ENCODE measurements at regions not wholly inside any gene's neighbourhood (a gene's known extent, or its start where the extent isn't known, plus 50 kb on each side); places are given as distances from the start of the nearest gene placed in this dataset.

GRCh38 chr5:82879089-82879488 is 198.1 kb downstream of the TMEM167A start:
- no peak overlapping the region for H3K23ac ChIP-seq (ENCODE audit: insufficient read length)
- H4K91ac ChIP-seq (replicated peaks; ENCODE audit: insufficient read length, low read length) = no peak overlapping the region
- no peak overlapping the region for H2BK5ac ChIP-seq (ENCODE audit: low read depth, low read length)
- no peaks in the 10 kb centered on the region for H3K23me2 ChIP-seq (ENCODE audit: low read depth, low read length)
- H3K56ac ChIP-seq (replicated peaks; ENCODE audit: insufficient read length, low read depth, low read length) = no peak overlapping the region
- no peaks in the 10 kb centered on the region; a peak in 2 of 4 replicates for H3K9me3 ChIP-seq (ENCODE audit: insufficient read depth in 2 of 2, low read depth in 1 of 2, low read length in 1 of 2)
- no peak overlapping the region for H2BK15ac ChIP-seq (ENCODE audit: low read length)
- H3K4me3 ChIP-seq (ENCODE audit: extremely low read depth in 1 of 4, insufficient read depth in 2 of 4, low read depth in 3 of 4, low read length in 4 of 4) = no peak overlapping the region
- H2BK20ac ChIP-seq (ENCODE audit: low read length) = no peak overlapping the region
- H4K5ac ChIP-seq (ENCODE audit: insufficient read length, low read depth, low read length) = no peak overlapping the region
- H3K4me1 ChIP-seq (replicated peaks in 1 of 4; ENCODE audit: control insufficient read depth in 3 of 4, insufficient read depth in 4 of 4, low read length in 3 of 4) = peaks cover 0 to 2% (median 0%) of the 10 kb centered on the region in 4 experiments; a peak in 1 of 7 replicates
- no peak overlapping the region for H2AFZ ChIP-seq (ENCODE audit: low read length)
- ChIA-PET POLR2A (ENCODE audit: partially characterized antibody) (no interaction called here), CTCF (ENCODE audit: partially characterized antibody) (no interaction called here)
- no peak overlapping the region for H3K27ac ChIP-seq (ENCODE audit: low read depth, low read length)
- 92% methylated on average over 1 of the region's 1 CpG; no CpG with 5 or more reads in 1 of the 2 experiments for WGBS, 2 experiments (ENCODE audit: extremely low coverage in 1 of 2, insufficient coverage in 1 of 2, insufficient read length in 1 of 2, insufficient replicate concordance in 2 of 2, low coverage in 1 of 2, low lambda C conversion rate in 2 of 2, missing lambda C conversion rate in 1 of 2)
- no peaks in the 10 kb centered on the region for H3K79me1 ChIP-seq (ENCODE audit: low read depth, low read length)
- H2BK120ac ChIP-seq (replicated peaks; ENCODE audit: low read depth, low read length) = no peak overlapping the region
- no peak overlapping the region for H3K4me2 ChIP-seq (ENCODE audit: insufficient read depth in 1 of 2, low read depth in 2 of 2, low read length in 2 of 2)
- H4K8ac ChIP-seq (ENCODE audit: extremely low read depth, insufficient read depth, low read length) = no peak overlapping the region
- H3K9ac ChIP-seq (replicated peaks in 1 of 4; ENCODE audit: extremely low read depth in 1 of 4, low read depth in 3 of 4, low read length in 3 of 4) = no peak overlapping the region
- H3K79me2 ChIP-seq (ENCODE audit: control insufficient read depth in 1 of 2, insufficient read depth in 2 of 2, low read length in 2 of 2) = no peaks in the 10 kb centered on the region
- no peaks in the 10 kb centered on the region for H3K27me3 ChIP-seq (replicated peaks in 1 of 4; ENCODE audit: control insufficient read depth in 3 of 4, extremely low read depth in 1 of 4, insufficient read depth in 3 of 4, low read length in 3 of 4)
- H3K18ac ChIP-seq (ENCODE audit: extremely low read depth, low read length) = no peak overlapping the region
- DNase-seq (ENCODE audit: low read depth in 1 of 2, low spot score in 2 of 2) (no peak), FAIRE-seq (no peak)
- H4K20me1 ChIP-seq (replicated peaks in 1 of 2; ENCODE audit: control insufficient read depth in 1 of 2, insufficient read depth in 2 of 2, low read length in 2 of 2) = no peaks in the 10 kb centered on the region
- TF ChIP-seq USF2 (IDR thresholded peaks at IDR 0.05; ENCODE audit: low read length) = no peak
- no peak for TF ChIP-seq JUND (IDR thresholded peaks at IDR 0.05; ENCODE audit: low read length)
- no peak overlapping the region for H3K4ac ChIP-seq (replicated peaks; ENCODE audit: insufficient read length, low read depth, low read length)
- H3K36me3 ChIP-seq (ENCODE audit: control insufficient read depth in 2 of 4, insufficient read depth in 4 of 4, low read length in 3 of 4) = no peaks in the 10 kb centered on the region; a peak in 1 of 8 replicates
- no peak overlapping the region for H3K14ac ChIP-seq (ENCODE audit: insufficient read length)
- H2AK5ac ChIP-seq (ENCODE audit: low read depth, low read length) = no peak overlapping the region
- no peak overlapping the region for H2BK12ac ChIP-seq (ENCODE audit: low read depth, low read length)

Data from H1 (cell line).